IMR-90 (cell line): ENCODE measurements at regions not wholly inside any gene's neighbourhood (a gene's known extent, or its start where the extent isn't known, plus 50 kb on each side); places are given as distances from the start of the nearest gene placed in this dataset.
A peak's percentile ranks its signal among the peaks of the same experiment; 100 is the strongest.

Experiments
- ATAC-seq: fragments of 200-7000 bp; cut with Tn5 transposase; 2 replicates; pipeline ENCODE4 v1.9.1; 2020; ENCODE audit warnings: low read depth, mild to moderate bottlenecking, moderate library complexity
- BruUV-seq: library from RNA; stranded (reverse); fragments of 400-500 nt; replicated peaks from 2 replicates; lab custom pipeline; 2021; lab: Mats Ljungman, UMichigan
- CTCF ChIA-PET: fragments of 300-600 bp; formaldehyde crosslinking; extraction: SDS; loops from one replicate; lab custom pipeline; 2021; ENCODE audit warnings: antibody characterized with exemption; lab: Yijun Ruan, JAX
- POLR2A ChIA-PET: fragments of 300-600 bp; sonication (Branson Sonifier 250); formaldehyde crosslinking; loops from one replicate; lab custom pipeline; 2022; ENCODE audit warnings: antibody characterized with exemption; ENCODE audit not compliant: unreplicated experiment; lab: Charles Lee
- DNase-seq: peaks from one replicate; pipeline ENCODE4 v3.0.0; 2013
- H2AFZ ChIP-seq: replicated peaks from 2 replicates; pipeline ENCODE3; 2013; ENCODE audit warnings: low read length, mild to moderate bottlenecking; ENCODE audit not compliant: poor library complexity
- H2AK5ac ChIP-seq: 2 replicates; pipeline ENCODE4 v1.6.1; 2013; ENCODE audit warnings: low read depth, low read length, inconsistent platforms
- H2AK9ac ChIP-seq: replicated peaks from 2 replicates; pipeline ENCODE3; 2013; ENCODE audit warnings: mild to moderate bottlenecking, low read depth, low read length, moderate library complexity; ENCODE audit not compliant: poor library complexity
- H2BK120ac ChIP-seq: 2 replicates; pipeline ENCODE4 v1.6.1; 2013; ENCODE audit warnings: low read depth, low read length, inconsistent platforms
- H2BK15ac ChIP-seq: 3 replicates; pipeline ENCODE4 v1.6.1; 2013; ENCODE audit warnings: low read depth, low read length, inconsistent platforms
- H2BK20ac ChIP-seq: 2 replicates; pipeline ENCODE4 v1.6.1; 2013; ENCODE audit warnings: low read depth, mild to moderate bottlenecking, inconsistent platforms, low read length, moderate library complexity
- H2BK5ac ChIP-seq: 2 replicates; pipeline ENCODE4 v1.6.1; 2013; ENCODE audit warnings: mild to moderate bottlenecking, low read depth, low read length, inconsistent platforms; ENCODE audit not compliant: poor library complexity, severe bottlenecking
- H3K14ac ChIP-seq: replicated peaks from 2 replicates; pipeline ENCODE4 v1.6.1; 2013; ENCODE audit warnings: low read depth, low read length, inconsistent platforms
- H3K18ac ChIP-seq: 2 replicates; pipeline ENCODE4 v1.6.1; 2013; ENCODE audit warnings: low read depth, low read length, control low read depth
- H3K23ac ChIP-seq: 2 replicates; pipeline ENCODE4 v1.6.1; 2013; ENCODE audit warnings: low read depth, low read length, inconsistent platforms
- H3K27ac ChIP-seq: 2 replicates; pipeline ENCODE4 v1.5.1; 2013; ENCODE audit warnings: mild to moderate bottlenecking, control low read depth, low read length; ENCODE audit not compliant: insufficient read depth
- H3K27me3 ChIP-seq: 2 replicates; pipeline ENCODE4 v1.6.1; 2013; ENCODE audit warnings: low read length; ENCODE audit not compliant: control insufficient read depth, insufficient read depth
- H3K36me3 ChIP-seq: 2 replicates; pipeline ENCODE4 v1.6.1; 2013; ENCODE audit warnings: low read length, mixed read lengths; ENCODE audit not compliant: control insufficient read depth, insufficient read depth
- H3K4ac ChIP-seq: 2 replicates; pipeline ENCODE4 v1.6.1; 2013; ENCODE audit warnings: low read depth, low read length, inconsistent platforms
- H3K4me1 ChIP-seq: 2 replicates; pipeline ENCODE4 v1.6.1; 2013; ENCODE audit warnings: low read length, mixed read lengths; ENCODE audit not compliant: control insufficient read depth, insufficient read depth
- H3K4me2 ChIP-seq: 2 replicates; pipeline ENCODE4 v1.6.1; 2013; ENCODE audit warnings: low read depth, mild to moderate bottlenecking, control low read depth, low read length, moderate library complexity
- H3K4me3 ChIP-seq: 2 replicates; pipeline ENCODE4 v1.5.1; 2013; ENCODE audit warnings: low read depth, mild to moderate bottlenecking, control low read depth, low read length, moderate library complexity; ENCODE audit not compliant: insufficient read depth
- H3K56ac ChIP-seq: 2 replicates; pipeline ENCODE4 v1.6.1; 2013; ENCODE audit warnings: low read length, inconsistent platforms; ENCODE audit not compliant: insufficient read depth; ENCODE audit errors: extremely low read depth
- H3K79me1 ChIP-seq, 2 experiments: 2 replicates each; pipeline ENCODE4 v1.6.1; 2013; ENCODE audit warnings: low read length in 2 of 2, inconsistent platforms in 1 of 2, low read depth in 1 of 2
- H3K9ac ChIP-seq: 2 replicates; pipeline ENCODE4 v1.6.1; 2013; ENCODE audit warnings: low read depth, low read length, control low read depth
- H3K9me1 ChIP-seq: 2 replicates; pipeline ENCODE4 v1.6.1; 2013; ENCODE audit warnings: low read length, inconsistent platforms; ENCODE audit not compliant: insufficient read depth
- H3K9me3 ChIP-seq: 2 replicates; pipeline ENCODE4 v1.6.1; 2013; ENCODE audit warnings: low read length; ENCODE audit not compliant: control insufficient read depth, insufficient read depth
- H4K20me1 ChIP-seq: 2 replicates; pipeline ENCODE4 v1.6.1; 2013; ENCODE audit warnings: low read length, inconsistent platforms; ENCODE audit not compliant: insufficient read depth
- H4K5ac ChIP-seq: 2 replicates; pipeline ENCODE4 v1.6.1; 2013; ENCODE audit warnings: mild to moderate bottlenecking, low read depth, low read length, control low read depth
- H4K8ac ChIP-seq, 2 experiments: 2 replicates each; pipeline ENCODE4 v1.6.1; 2013; ENCODE audit warnings: low read depth in 2 of 2, low read length in 2 of 2, control low read depth in 1 of 2, inconsistent platforms in 1 of 2
- H4K91ac ChIP-seq: 2 replicates; pipeline ENCODE4 v1.6.1; 2013; ENCODE audit warnings: low read depth, low read length, inconsistent platforms; ENCODE audit not compliant: insufficient read depth
- MAFK ChIP-seq: IDR thresholded peaks from 2 replicates; pipeline ENCODE4 v1.6.1; 2012; ENCODE audit warnings: low read depth, low read length, improper control_type of control experiment
- RCOR1 ChIP-seq: IDR thresholded peaks from 2 replicates; pipeline ENCODE4 v1.6.1; 2012; ENCODE audit warnings: mild to moderate bottlenecking, low read length, improper control_type of control experiment; ENCODE audit not compliant: insufficient replicate concordance
- WGBS, 2 experiments: methylation state at CpG; one replicate each; pipeline versions ENCODE4 v1.1.5 to v1.1.7; 2013; ENCODE audit warnings: missing lambda C conversion rate in 2 of 2; ENCODE audit not compliant: insufficient read length in 1 of 2; ENCODE audit errors: extremely low coverage in 2 of 2; 5-methylcytosine and 5-hydroxymethylcytosine counted together
- dilution Hi-C: fragments of 300-500 bp; cut with HindIII; formaldehyde crosslinking; loops from one replicate; pipeline ENCODE4 v1.14.3; 2018; ENCODE audit warnings: low sequenced_read_pairs; ENCODE audit not compliant: unreplicated experiment
- in situ Hi-C: fragments of 300-500 bp; cut with MboI; formaldehyde crosslinking; loops from 3 replicates; pipeline ENCODE4 v1.14.3; 2019; ENCODE audit warnings: low sequenced_read_pairs, inconsistent platforms, mixed read lengths
- intact Hi-C: fragments of 100-400 bp; cut with micrococcal nuclease; formaldehyde crosslinking; loops from 2 replicates; pipeline ENCODE4 v1.10.0; 2022

- Histone ChIP-seq H3K56ac (no peak overlapping the region), H3K9me3 (peaks cover 5% of the 10 kb centered on the region), H4K8ac (no peak overlapping the region), H3K27me3 (no peaks in the 10 kb centered on the region), H4K5ac (no peak overlapping the region), H3K4me3 (no peak overlapping the region), H3K18ac (no peak overlapping the region), H3K36me3 (no peaks in the 10 kb centered on the region), H2AFZ (no peak overlapping the region), H3K27ac (no peak overlapping the region), H3K23ac (no peak overlapping the region), H3K4ac (no peak overlapping the region), H4K91ac (no peak overlapping the region), H2AK9ac (no peak overlapping the region), H3K79me1 (no peaks in the 10 kb centered on the region), H2BK120ac (no peak overlapping the region), H4K20me1 (no peaks in the 10 kb centered on the region), H2BK5ac (no peak overlapping the region), H2BK15ac (no peak overlapping the region), H3K4me2 (no peak overlapping the region), H2AK5ac (no peak overlapping the region), H3K4me1 (no peaks in the 10 kb centered on the region), H3K14ac (no peak overlapping the region), H3K9ac (no peak overlapping the region), H3K9me1 (no peaks in the 10 kb centered on the region), H2BK20ac (no peak overlapping the region)
- no TSS peak for BruUV-seq
- ChIA-PET POLR2A (no interaction called here), CTCF (no interaction called here)
- ATAC-seq (no peak), DNase-seq (no peak)
- dilution Hi-C loops, result no loop called here
- in situ Hi-C loops, result no loop called here
- intact Hi-C loops, result no loop called here
- WGBS, 2 experiments, result no CpG with 5 or more reads among the region's 1 CpG
- no peak for TF ChIP-seq RCOR1
- peak; percentile 56 for TF ChIP-seq MAFK
Observed at GRCh38 chr5:25604681-25605080, 959.9 kb upstream of the CDH10 start.
